ENCODE measurements at regions not wholly inside any gene's neighbourhood (a gene's known extent, or its start where the extent isn't known, plus 50 kb on each side); places are given as distances from the start of the nearest gene placed in this dataset.

DNA sequence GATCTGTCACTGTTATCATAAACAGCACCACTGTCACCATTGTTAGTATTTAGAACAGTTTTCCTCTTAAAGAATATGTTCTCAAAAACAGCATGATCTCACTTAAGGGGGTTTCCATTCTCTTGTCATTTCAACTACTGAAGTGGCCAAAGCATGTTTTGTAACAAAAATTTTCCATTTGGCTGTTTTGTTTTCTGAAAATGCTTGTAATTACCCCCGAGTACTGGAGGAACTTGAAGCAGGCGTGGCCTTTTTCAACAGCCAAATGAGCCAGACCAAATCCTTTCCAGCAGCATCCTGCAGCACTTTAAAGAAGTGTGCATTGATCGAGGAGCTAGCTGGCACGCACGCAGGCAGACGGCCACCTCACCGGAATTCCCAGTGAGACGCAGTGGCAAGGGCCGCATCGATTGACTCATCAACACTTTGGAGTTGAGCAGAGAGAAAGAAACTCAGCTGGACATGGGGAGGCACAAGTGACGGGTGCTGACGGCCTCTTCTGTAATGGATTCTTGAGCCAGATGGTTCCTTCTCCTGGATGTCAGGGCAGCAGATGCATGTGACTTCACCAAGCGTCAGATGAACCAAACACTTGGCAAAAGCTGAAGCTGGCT lies 234.3 kb upstream of the IGF1R start (continued):
- TF ChIP-seq, protein P1, sequence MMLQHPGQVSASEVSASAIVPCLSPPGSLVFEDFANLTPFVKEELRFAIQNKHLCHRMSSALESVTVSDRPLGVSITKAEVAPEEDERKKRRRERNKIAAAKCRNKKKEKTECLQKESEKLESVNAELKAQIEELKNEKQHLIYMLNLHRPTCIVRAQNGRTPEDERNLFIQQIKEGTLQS (IDR thresholded peaks at IDR 0.05) = no peak
- no peak for TF ChIP-seq EZH2 (IDR thresholded peaks at IDR 0.05)
- TF ChIP-seq, protein P2, sequence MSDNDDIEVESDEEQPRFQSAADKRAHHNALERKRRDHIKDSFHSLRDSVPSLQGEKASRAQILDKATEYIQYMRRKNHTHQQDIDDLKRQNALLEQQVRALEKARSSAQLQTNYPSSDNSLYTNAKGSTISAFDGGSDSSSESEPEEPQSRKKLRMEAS (IDR thresholded peaks at IDR 0.05) = no peak
- TF ChIP-seq, protein P3, sequence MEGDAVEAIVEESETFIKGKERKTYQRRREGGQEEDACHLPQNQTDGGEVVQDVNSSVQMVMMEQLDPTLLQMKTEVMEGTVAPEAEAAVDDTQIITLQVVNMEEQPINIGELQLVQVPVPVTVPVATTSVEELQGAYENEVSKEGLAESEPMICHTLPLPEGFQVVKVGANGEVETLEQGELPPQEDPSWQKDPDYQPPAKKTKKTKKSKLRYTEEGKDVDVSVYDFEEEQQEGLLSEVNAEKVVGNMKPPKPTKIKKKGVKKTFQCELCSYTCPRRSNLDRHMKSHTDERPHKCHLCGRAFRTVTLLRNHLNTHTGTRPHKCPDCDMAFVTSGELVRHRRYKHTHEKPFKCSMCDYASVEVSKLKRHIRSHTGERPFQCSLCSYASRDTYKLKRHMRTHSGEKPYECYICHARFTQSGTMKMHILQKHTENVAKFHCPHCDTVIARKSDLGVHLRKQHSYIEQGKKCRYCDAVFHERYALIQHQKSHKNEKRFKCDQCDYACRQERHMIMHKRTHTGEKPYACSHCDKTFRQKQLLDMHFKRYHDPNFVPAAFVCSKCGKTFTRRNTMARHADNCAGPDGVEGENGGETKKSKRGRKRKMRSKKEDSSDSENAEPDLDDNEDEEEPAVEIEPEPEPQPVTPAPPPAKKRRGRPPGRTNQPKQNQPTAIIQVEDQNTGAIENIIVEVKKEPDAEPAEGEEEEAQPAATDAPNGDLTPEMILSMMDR (IDR thresholded peaks at IDR 0.05 in 2 of 3, conservative IDR thresholded peaks at IDR 0.05 in 1 of 3; ENCODE audit: borderline replicate concordance in 1 of 3, insufficient read depth in 1 of 3, low read depth in 2 of 3, low read length in 2 of 3) = no peak

DNA sequence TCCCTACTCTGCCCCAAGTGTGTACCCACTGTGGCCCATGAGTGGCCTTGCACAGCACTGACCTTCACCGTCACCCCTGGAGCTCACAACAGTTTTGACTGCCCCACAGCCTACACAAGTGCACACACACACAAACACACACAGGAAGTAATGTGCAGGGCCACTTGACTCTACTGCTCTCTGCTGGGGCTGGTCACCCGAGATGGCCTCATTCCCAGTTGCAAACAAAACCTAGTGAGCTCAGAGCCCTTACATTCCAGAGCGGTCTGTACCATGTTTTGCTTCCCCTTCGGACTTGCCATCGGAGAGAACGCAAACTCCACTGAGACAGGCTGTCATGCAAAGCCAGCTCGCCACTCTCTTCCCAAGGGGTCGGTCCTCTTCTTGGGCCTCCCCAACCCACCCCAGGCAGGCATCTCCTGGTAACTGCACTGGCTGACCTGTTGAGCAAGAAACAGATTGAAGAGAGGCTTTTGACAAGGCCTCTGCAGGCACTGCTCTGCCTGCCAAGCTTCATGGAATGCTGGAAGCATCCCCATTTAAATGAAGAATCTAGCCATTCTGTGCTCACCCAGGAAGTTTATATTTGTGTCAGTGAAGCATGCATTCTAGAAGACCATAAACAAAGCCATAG lies 232.0 kb upstream of the IGF1R start:
- H3K27me3 ChIP-seq (ENCODE audit: insufficient read depth, low read length) = peaks cover 21% of the 10 kb centered on the region

More for the DNA sequence above, 232.0 kb upstream of the IGF1R start:
- H3K4me2 ChIP-seq (ENCODE audit: low read length) = no peak overlapping the region
- H3K79me2 ChIP-seq (ENCODE audit: insufficient read depth, low read length) = no peaks in the 10 kb centered on the region
- H3K9me3 ChIP-seq (ENCODE audit: control insufficient read depth in 1 of 2, insufficient read depth in 1 of 2, low read depth in 1 of 2, low read length in 2 of 2) = no peaks in the 10 kb centered on the region
- no peak for DNase-seq (ENCODE audit: low read depth, low spot score)
- BruUV-seq (replicated peaks) = no TSS peak
- RAD21 ChIA-PET (ENCODE audit: low non-redundant PET in 1 of 2, low total read pairs in 2 of 2, uncharacterized antibody in 2 of 2, unreplicated experiment in 2 of 2) = no interaction called here
- H4K20me1 ChIP-seq (ENCODE audit: insufficient read depth) = no peaks in the 10 kb centered on the region
- intact Hi-C loops (cut with micrococcal nuclease) = no loop called here
- H3K27ac ChIP-seq (ENCODE audit: low read depth, low read length) = no peak overlapping the region
- no peak overlapping the region for H2AFZ ChIP-seq (ENCODE audit: low read depth, low read length, poor library complexity, severe bottlenecking)
- H3K4me3 ChIP-seq (replicated peaks in 1 of 2; ENCODE audit: low read depth in 1 of 2, low read length in 2 of 2) = no peak overlapping the region
- ATAC-seq = no peak
- H3K4me1 ChIP-seq (ENCODE audit: control insufficient read depth in 1 of 2, insufficient read depth in 2 of 2, low read length in 2 of 2) = no peaks in the 10 kb centered on the region
- POLR2A ChIA-PET = no interaction called here
- no peak for TF ChIP-seq CBX3 (IDR thresholded peaks at IDR 0.05; ENCODE audit: low read depth)
- TF ChIP-seq TCF7L2 (IDR thresholded peaks at IDR 0.05; ENCODE audit: borderline replicate concordance, extremely low read depth, insufficient read depth, insufficient read length) = no peak
- no peak for TF ChIP-seq YY1 (IDR thresholded peaks at IDR 0.05; ENCODE audit: extremely low read depth, insufficient replicate concordance, low read depth, low read length)
- TF ChIP-seq EGR1 (IDR thresholded peaks at IDR 0.05; ENCODE audit: low read depth) = no peak
- no peak for TF ChIP-seq EZH2 (IDR thresholded peaks at IDR 0.05)
- TF ChIP-seq EZH2phosphoT487 (IDR thresholded peaks at IDR 0.05; ENCODE audit: borderline replicate concordance) = no peak
- no peaks in the 10 kb centered on the region for H3K9me2 ChIP-seq (ENCODE audit: insufficient read depth)
- CTCF ChIA-PET = no interaction called here
- H3K36me3 ChIP-seq (ENCODE audit: control insufficient read depth in 1 of 2, insufficient read depth in 2 of 2, low read length in 2 of 2) = no peaks in the 10 kb centered on the region
- no peak overlapping the region for H3K9ac ChIP-seq (ENCODE audit: low read length)
